Hippocampal formation (tissue), 2 donors: ENCODE measurements at regions not wholly inside any gene's neighbourhood (a gene's known extent, or its start where the extent isn't known, plus 50 kb on each side); places are given as distances from the start of the nearest gene placed in this dataset.
"Not testable (repeated sequence)": the region's sequence is repeated elsewhere in the genome, so short reads cannot be mapped to it uniquely, and the experiment has no call there.

Experiments used
- DNase-seq, 2 donors: peaks; one replicate each; lab custom pipeline; 2025; lab: John Stamatoyannopoulos, UW

DNA sequence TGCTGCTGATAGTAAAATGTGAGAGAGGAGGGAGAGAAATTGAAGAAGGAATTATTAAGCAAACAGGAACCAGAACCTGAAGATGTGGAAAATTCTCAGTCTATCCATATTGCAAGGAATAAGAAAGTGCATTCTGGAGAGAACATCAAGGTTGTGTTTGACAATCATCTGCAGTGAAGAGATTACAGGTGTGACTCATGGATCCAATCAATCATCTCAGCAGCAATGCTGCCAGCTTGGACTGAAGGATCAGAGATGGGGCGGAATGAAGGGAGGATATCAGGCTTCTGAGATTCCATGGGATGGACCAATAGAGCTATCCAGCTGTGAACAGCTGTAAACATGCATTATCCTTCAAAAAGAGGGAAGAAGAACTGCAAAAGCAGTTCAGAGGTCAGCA, 247.3 kb downstream of the LPIN1 start:
- no peak for DNase-seq

GRCh38 chr2:11995456-11995855, 249.0 kb downstream of the LPIN1 start:
- no peak for DNase-seq

- no peak for DNase-seq
These were observed 250.2 kb downstream of the LPIN1 start for GRCh38 chr2:11996618-11997017.

DNA sequence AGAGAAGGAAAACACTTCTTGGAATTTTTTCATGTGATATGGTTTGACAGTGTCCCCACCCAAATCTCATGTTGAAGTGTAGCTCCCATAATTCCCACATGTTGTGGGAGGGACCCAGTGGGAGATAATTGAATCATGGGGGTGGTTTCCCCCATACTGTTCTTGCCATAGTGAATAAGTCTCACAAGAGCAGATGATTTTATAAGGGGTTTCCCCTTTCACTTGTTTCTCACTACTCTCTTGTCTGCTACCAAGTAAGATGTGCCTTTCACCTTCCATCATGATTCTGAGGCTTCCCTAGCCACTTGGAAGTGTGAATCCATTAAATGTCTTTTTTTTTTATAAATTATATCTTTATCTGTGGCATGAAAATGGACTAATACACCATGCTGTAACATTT, 250.7 kb downstream of the LPIN1 start:
- DNase-seq: no peak

GRCh38 chr2:11998218-11998617, 251.8 kb downstream of the LPIN1 start:
- no peak for DNase-seq

- DNase-seq: no peak
These were observed 252.4 kb downstream of the LPIN1 start for GRCh38 chr2:11998626-11999378.

GRCh38 chr2:12001621-12002020, 255.2 kb downstream of the LPIN1 start:
- DNase-seq: no peak

DNA sequence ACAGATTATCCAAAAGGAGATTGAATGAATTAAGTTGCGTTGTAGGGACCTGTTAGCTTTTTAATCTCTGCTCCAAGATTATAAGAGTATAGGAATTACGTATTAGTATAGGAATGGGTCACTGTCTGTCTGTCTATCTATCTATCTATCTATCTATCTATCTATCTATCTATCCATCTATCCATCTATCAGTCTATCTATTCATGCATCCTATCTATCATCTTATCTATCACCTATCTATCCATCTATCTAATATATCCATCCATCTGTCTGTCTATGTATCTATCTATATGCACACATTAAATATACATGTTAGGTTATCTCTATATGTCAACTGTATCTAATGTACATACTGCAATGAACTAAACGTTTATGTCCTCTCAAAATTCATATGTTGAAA, 255.8 kb downstream of the LPIN1 start:
- no peak for DNase-seq

DNA sequence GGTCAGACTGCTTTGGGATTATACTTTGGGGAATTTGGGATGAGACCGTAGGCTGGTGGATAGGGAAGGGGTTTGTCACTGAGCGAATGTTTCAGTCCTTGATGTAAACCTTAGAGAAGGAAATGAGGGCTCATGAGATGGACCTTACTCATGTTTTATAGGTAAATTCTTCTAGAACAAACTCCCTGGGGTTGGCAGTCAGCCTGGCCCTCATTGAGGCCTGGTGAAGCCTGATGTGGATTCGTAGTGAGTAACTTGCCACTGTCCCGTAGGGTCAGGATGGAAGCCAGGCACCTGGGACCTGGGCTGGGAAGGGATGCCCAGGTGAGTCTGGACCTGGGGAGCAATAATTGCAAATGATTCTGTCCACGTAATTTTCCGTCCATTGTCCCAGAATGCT, 258.3 kb downstream of the LPIN1 start:
- no peak for DNase-seq

- no peak for DNase-seq
These were observed 259.7 kb downstream of the LPIN1 start for GRCh38 chr2:12005886-12006681.

DNA sequence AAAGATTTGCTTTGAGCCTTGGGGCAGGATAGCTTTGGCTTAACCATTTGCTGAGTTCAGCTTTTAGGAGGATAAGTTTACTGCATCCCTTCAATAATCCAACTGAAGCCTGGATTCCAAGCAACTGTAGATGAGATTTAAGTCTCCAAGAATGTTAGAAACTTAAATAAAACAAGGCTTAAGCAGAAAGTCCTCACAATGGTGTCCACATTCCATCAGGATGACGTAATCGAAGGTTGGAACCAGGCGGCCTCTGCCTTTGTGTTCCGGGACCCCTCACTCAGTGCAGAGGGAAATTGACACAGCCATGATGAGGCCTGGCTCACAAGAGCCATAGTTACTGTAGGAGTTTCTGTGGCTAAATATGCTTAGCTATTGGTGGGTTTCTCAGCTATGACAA, 260.4 kb downstream of the LPIN1 start:
- no peak for DNase-seq

- no peak for DNase-seq
These were observed 260.9 kb downstream of the LPIN1 start for GRCh38 chr2:12007282-12007681.

- no peak for DNase-seq
These were observed 262.1 kb downstream of the LPIN1 start for GRCh38 chr2:12008425-12009061.

- DNase-seq: no peak
These were observed 263.0 kb downstream of the LPIN1 start for GRCh38 chr2:12009323-12009905.

DNA sequence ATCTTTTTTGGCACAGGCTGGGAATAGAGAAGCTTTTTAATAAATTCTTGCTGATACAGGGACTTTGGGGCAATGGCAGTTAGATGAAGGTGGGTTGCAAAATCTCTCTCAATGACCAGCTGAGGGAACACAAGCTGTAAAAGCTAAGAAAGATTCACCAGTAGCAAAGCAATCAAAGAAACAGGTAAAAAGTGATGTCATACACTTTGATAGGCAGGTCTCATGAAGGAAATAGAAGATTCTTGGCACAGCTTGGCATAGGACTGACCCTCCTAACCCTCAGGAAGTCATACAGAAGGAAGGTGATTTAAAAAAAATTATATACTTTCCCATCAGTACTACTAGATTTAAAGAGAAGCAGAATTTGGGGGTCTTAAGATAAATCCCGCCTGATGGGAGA, 263.6 kb downstream of the LPIN1 start:
- no peak for DNase-seq

- DNase-seq: no peak
These were observed 264.3 kb downstream of the LPIN1 start for GRCh38 chr2:12010779-12011178.

- no peak for DNase-seq
These were observed 267.9 kb downstream of the LPIN1 start for GRCh38 chr2:12014088-12014960.

- no peak for DNase-seq
These were observed 271.2 kb downstream of the LPIN1 start for GRCh38 chr2:12017499-12018157.

- DNase-seq: not testable (repeated sequence)
These were observed 272.3 kb downstream of the LPIN1 start for GRCh38 chr2:12018726-12019125.

- DNase-seq: no peak
These were observed 274.5 kb downstream of the LPIN1 start for GRCh38 chr2:12020833-12021469.
